Left kidney (tissue), 1 donor: ENCODE measurements at regions not wholly inside any gene's neighbourhood (a gene's known extent, or its start where the extent isn't known, plus 50 kb on each side); places are given as distances from the start of the nearest gene placed in this dataset.

ENCODE experiments used
- DNase-seq: peaks from one replicate; pipeline ENCODE4 v3.0.0-alpha.2; 2013

- no peak for DNase-seq
These were observed 343.7 kb downstream of the PDHA2 start for GRCh38 chr4:96183611-96184010.

- no peak for DNase-seq
These were observed 346.7 kb downstream of the PDHA2 start for GRCh38 chr4:96186593-96186992.

GRCh38 chr4:96189761-96190160 is 349.9 kb downstream of the PDHA2 start:
- DNase-seq = no peak

GRCh38 chr4:96193061-96193460 is 353.2 kb downstream of the PDHA2 start:
- no peak for DNase-seq

GRCh38 chr4:96194993-96195392 is 355.1 kb downstream of the PDHA2 start:
- no peak for DNase-seq

GRCh38 chr4:96205143-96205936 is 365.4 kb downstream of the PDHA2 start:
- DNase-seq = no peak

GRCh38 chr4:96227515-96227914 is 387.6 kb downstream of the PDHA2 start:
- DNase-seq = no peak

GRCh38 chr4:96228463-96228862 is 388.6 kb downstream of the PDHA2 start:
- DNase-seq = no peak

GRCh38 chr4:96240041-96240440 is 400.1 kb downstream of the PDHA2 start:
- DNase-seq = no peak

- DNase-seq = no peak
These were observed 401.9 kb downstream of the PDHA2 start for GRCh38 chr4:96241819-96242218.

GRCh38 chr4:96247096-96247495 is 407.2 kb downstream of the PDHA2 start:
- no peak for DNase-seq

- no peak for DNase-seq
These were observed 408.3 kb downstream of the PDHA2 start for GRCh38 chr4:96248225-96248624.

GRCh38 chr4:96260064-96260682 is 420.3 kb downstream of the PDHA2 start:
- DNase-seq = no peak

GRCh38 chr4:96262057-96262456 is 422.2 kb downstream of the PDHA2 start:
- DNase-seq = no peak

- no peak for DNase-seq
These were observed 423.4 kb downstream of the PDHA2 start for GRCh38 chr4:96263291-96263690.

GRCh38 chr4:96264941-96265463 is 425.1 kb downstream of the PDHA2 start:
- DNase-seq = no peak

GRCh38 chr4:96293806-96294205 is 453.9 kb downstream of the PDHA2 start:
- no peak for DNase-seq

- no peak for DNase-seq
These were observed 455.3 kb downstream of the PDHA2 start for GRCh38 chr4:96295143-96295741.

- no peak for DNase-seq
These were observed 461.8 kb downstream of the PDHA2 start for GRCh38 chr4:96301715-96302114.

GRCh38 chr4:96305030-96305429 is 465.1 kb downstream of the PDHA2 start:
- DNase-seq = no peak

- DNase-seq = no peak
These were observed 472.3 kb downstream of the PDHA2 start for GRCh38 chr4:96312046-96312685.

- no peak for DNase-seq
These were observed 475.9 kb downstream of the PDHA2 start for GRCh38 chr4:96315815-96316214.

GRCh38 chr4:96316776-96317175 is 476.9 kb downstream of the PDHA2 start:
- no peak for DNase-seq
